HepG2 (cell line): ENCODE measurements at regions not wholly inside any gene's neighbourhood (a gene's known extent, or its start where the extent isn't known, plus 50 kb on each side); places are given as distances from the start of the nearest gene placed in this dataset.

Experiments used
- ATAC-seq: fragments of 200-7000 bp; cut with Tn5 transposase; 3 replicates; pipeline ENCODE4 v1.9.1; 2020; ENCODE audit warnings: mild to moderate bottlenecking, moderate library complexity
- BruUV-seq: library from RNA; stranded (reverse); fragments of 400-500 nt; replicated peaks from 2 replicates; lab custom pipeline; 2021; lab: Mats Ljungman, UMichigan
- CTCF ChIA-PET: fragments of 300-600 bp; formaldehyde crosslinking; extraction: SDS; loops from one replicate; lab custom pipeline; 2021; ENCODE audit warnings: low total read pairs, inconsistent platforms, low intra/inter-chr PET ratio; lab: Yijun Ruan, JAX
- POLR2A ChIA-PET: fragments of 350-600 bp; sonication (Branson Sonifier 250); formaldehyde crosslinking; loops from one replicate; lab custom pipeline; 2020; ENCODE audit warnings: antibody characterized with exemption, inconsistent platforms; lab: Yijun Ruan, JAX
- DNase-seq: peaks from one replicate; pipeline ENCODE4 v3.0.0-alpha.2; 2015; ENCODE audit warnings: low spot score
- FAIRE-seq: peaks from 3 replicates; lab custom pipeline; 2011; peaks lifted over from hg19 to GRCh38; lab: Jason Lieb, UNC
- H2AFZ ChIP-seq: one replicate; pipeline ENCODE4 v1.6.1; 2011; ENCODE audit warnings: low read length, inconsistent platforms
- H3K27ac ChIP-seq: fragments of 300-600 bp; 3 replicates; pipeline ENCODE4 v1.8.0; 2011; ENCODE audit warnings: mixed run types, mild to moderate bottlenecking, mixed read lengths, low read length, inconsistent platforms; ENCODE audit not compliant: insufficient read depth; ENCODE audit errors: extremely low read length
- H3K27me3 ChIP-seq, 2 experiments: fragments of 200-600 bp in 1 of 2; 2 replicates in 1 of 2; 3 replicates in 1 of 2; pipeline versions ENCODE4 v1.6.0 to v1.8.0; 2011; ENCODE audit warnings: low read length in 2 of 2, mild to moderate bottlenecking in 2 of 2, moderate library complexity in 2 of 2, inconsistent platforms in 1 of 2; ENCODE audit not compliant: insufficient read depth in 2 of 2, control insufficient read depth in 1 of 2
- H3K36me3 ChIP-seq, 2 experiments: fragments of 200-600 bp in 1 of 2; replicated peaks in 1 of 2; 2 replicates in 1 of 2; 3 replicates in 1 of 2; pipeline versions ENCODE4 v1.5.1 to v1.8.0; 2011; ENCODE audit warnings: low read length in 2 of 2, inconsistent platforms in 1 of 2; ENCODE audit not compliant: insufficient read depth in 2 of 2, control insufficient read depth in 1 of 2
- H3K4me1 ChIP-seq: 2 replicates; pipeline ENCODE4 v1.5.1; 2012; ENCODE audit warnings: low read length, inconsistent platforms; ENCODE audit not compliant: insufficient read depth
- H3K4me2 ChIP-seq: 2 replicates; pipeline ENCODE4 v1.6.0; 2011; ENCODE audit warnings: low read depth, low read length, inconsistent platforms
- H3K4me3 ChIP-seq, 3 experiments: fragments of 200-600 bp in 1 of 3; sonication (generic), shearing (Covaris generic) in 1 of 3; replicated peaks in 1 of 3; 2 replicates each; pipeline ENCODE4 v1.5.1; 2011 to 2016; ENCODE audit warnings: low read length in 3 of 3, inconsistent platforms in 2 of 3, low read depth in 2 of 3, mild to moderate bottlenecking in 2 of 3, control low read depth in 1 of 3, mixed read lengths in 1 of 3; ENCODE audit not compliant: insufficient read depth in 1 of 3
- H3K79me2 ChIP-seq: one replicate; pipeline ENCODE4 v1.6.1; 2011; ENCODE audit warnings: low read length, inconsistent platforms; ENCODE audit not compliant: insufficient read depth
- H3K9ac ChIP-seq: 2 replicates; pipeline ENCODE4 v1.6.0; 2011; ENCODE audit warnings: mild to moderate bottlenecking, low read depth, low read length, inconsistent platforms; ENCODE audit not compliant: insufficient read depth
- H3K9me3 ChIP-seq: 2 replicates; pipeline ENCODE4 v1.5.1; 2012; ENCODE audit warnings: mild to moderate bottlenecking, low read length
- H4K20me1 ChIP-seq: 2 replicates; pipeline ENCODE4 v1.6.0; 2011; ENCODE audit warnings: inconsistent platforms, mild to moderate bottlenecking, low read length, moderate library complexity; ENCODE audit not compliant: insufficient read depth
- AGO1 ChIP-seq: fragments of 200-400 bp; formaldehyde crosslinking; IDR thresholded peaks from 2 replicates; pipeline ENCODE4 v1.6.1; 2017; ENCODE audit warnings: mild to moderate bottlenecking, low read depth, low read length, moderate library complexity; ENCODE audit not compliant: poor library complexity, severe bottlenecking
- ESRRA ChIP-seq: sonication (generic); formaldehyde crosslinking; IDR thresholded peaks from 2 replicates; pipeline ENCODE4 v1.5.1; 2020; ENCODE audit warnings: mild to moderate bottlenecking, low read depth, missing genetic modification reagents
- FOXA3 ChIP-seq: IDR thresholded peaks from 2 replicates; pipeline ENCODE4 v1.6.1; 2016; ENCODE audit warnings: missing genetic modification reagents, missing compliant biosample characterization
- HNRNPUL1 ChIP-seq: fragments of 200-400 bp; formaldehyde crosslinking; IDR thresholded peaks from 2 replicates; pipeline ENCODE4 v1.6.1; 2017; ENCODE audit warnings: low read depth, mild to moderate bottlenecking, low read length, moderate library complexity
- NCOA1 ChIP-seq: sonication (generic); formaldehyde crosslinking; IDR thresholded peaks from 2 replicates; pipeline ENCODE4 v1.9.0; 2021; ENCODE audit warnings: missing genetic modification reagents
- THYN1 ChIP-seq: sonication (generic); formaldehyde crosslinking; IDR thresholded peaks from 2 replicates; pipeline ENCODE4 v1.8.1; 2023; ENCODE audit warnings: low read depth, mild to moderate bottlenecking, moderate library complexity, missing genetic modification reagents, borderline replicate concordance
- ZNF230 ChIP-seq: sonication (generic); formaldehyde crosslinking; IDR thresholded peaks from 2 replicates; pipeline ENCODE4 v1.4.0; 2020; ENCODE audit warnings: mild to moderate bottlenecking, missing genetic modification reagents
- WGBS: methylation state at CpG from one replicate; pipeline ENCODE4 v1.1.6; 2017; ENCODE audit warnings: low lambda C conversion rate; 5-methylcytosine and 5-hydroxymethylcytosine counted together
- in situ Hi-C: cut with HindIII; loops from 2 replicates; pipeline ENCODE4 v1.10.0; 2017; ENCODE audit warnings: low pct_unique_long_range_greater_than_20kb; ENCODE audit not compliant: extremely low pct_ligation_motif_present
- intact Hi-C: fragments of 100-400 bp; cut with micrococcal nuclease; formaldehyde crosslinking; loops from one replicate; pipeline ENCODE4 v1.10.0; 2022; ENCODE audit not compliant: unreplicated experiment
- TF ChIP-seq, protein P1 (sequence below): sonication (generic); formaldehyde crosslinking; IDR thresholded peaks from 2 replicates; pipeline ENCODE4 v1.4.0; 2020; ENCODE audit warnings: missing genetic modification reagents, borderline replicate concordance
- TF ChIP-seq, protein P2 (sequence below): sonication (generic); formaldehyde crosslinking; IDR thresholded peaks from 2 replicates; pipeline ENCODE4 v1.8.1; 2022; ENCODE audit warnings: mild to moderate bottlenecking, missing genetic modification reagents
- TF ChIP-seq, protein P3 (sequence below): sonication (generic); formaldehyde crosslinking; IDR thresholded peaks from one replicate; pipeline ENCODE4 v1.5.1; 2020; ENCODE audit warnings: mild to moderate bottlenecking, missing genetic modification reagents; ENCODE audit errors: not compliant biosample characterization
- TF ChIP-seq, protein P4 (sequence below): sonication (generic); formaldehyde crosslinking; IDR thresholded peaks from 2 replicates; pipeline ENCODE4 v1.4.0; 2020; ENCODE audit warnings: missing genetic modification reagents

DNA sequence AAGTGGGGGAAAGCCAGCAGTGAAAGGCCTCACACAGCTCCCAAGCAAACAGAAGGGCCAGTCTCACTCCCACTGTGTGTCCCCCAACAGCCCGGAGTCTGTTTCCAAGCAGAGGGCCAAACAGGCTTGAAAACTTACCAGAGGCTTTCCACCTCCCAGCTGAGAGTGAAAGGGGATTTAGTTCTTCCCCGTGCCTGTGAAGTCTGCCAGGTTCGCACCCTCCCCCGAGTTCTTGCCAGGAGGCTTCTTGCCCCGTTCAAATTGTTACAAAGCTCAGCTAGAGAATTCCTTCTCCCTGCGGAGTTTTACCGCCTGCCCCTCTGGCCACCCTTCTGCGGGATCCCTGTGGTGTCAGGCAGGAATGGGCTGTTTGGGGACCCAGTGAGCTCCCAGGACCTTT is 68.0 kb upstream of the WNT7A start:
- H4K20me1 ChIP-seq: no peaks in the 10 kb centered on the region
- WGBS: 36% methylated on average over 7 of the region's 8 CpGs
- intact Hi-C loops: no loop called here
- no peaks in the 10 kb centered on the region for H3K36me3 ChIP-seq
- in situ Hi-C loops: no loop called here
- CTCF ChIA-PET: no interaction called here
- POLR2A ChIA-PET: no interaction called here
- no peak overlapping the region for H3K4me3 ChIP-seq
- H3K9ac ChIP-seq: no peak overlapping the region
- H3K27me3 ChIP-seq: peaks cover 0 to 18% of the 10 kb centered on the region in 2 experiments; a peak in 2 of 5 replicates
- H3K9me3 ChIP-seq: no peaks in the 10 kb centered on the region
- no TSS peak for BruUV-seq
- H3K79me2 ChIP-seq: no peaks in the 10 kb centered on the region
- FAIRE-seq (no peak), ATAC-seq (no peak), DNase-seq (no peak)
- H3K4me1 ChIP-seq: no peaks in the 10 kb centered on the region
- H3K27ac ChIP-seq: no peak overlapping the region
- H2AFZ ChIP-seq: no peak overlapping the region
- H3K4me2 ChIP-seq: no peak overlapping the region
- TF ChIP-seq, protein P1, sequence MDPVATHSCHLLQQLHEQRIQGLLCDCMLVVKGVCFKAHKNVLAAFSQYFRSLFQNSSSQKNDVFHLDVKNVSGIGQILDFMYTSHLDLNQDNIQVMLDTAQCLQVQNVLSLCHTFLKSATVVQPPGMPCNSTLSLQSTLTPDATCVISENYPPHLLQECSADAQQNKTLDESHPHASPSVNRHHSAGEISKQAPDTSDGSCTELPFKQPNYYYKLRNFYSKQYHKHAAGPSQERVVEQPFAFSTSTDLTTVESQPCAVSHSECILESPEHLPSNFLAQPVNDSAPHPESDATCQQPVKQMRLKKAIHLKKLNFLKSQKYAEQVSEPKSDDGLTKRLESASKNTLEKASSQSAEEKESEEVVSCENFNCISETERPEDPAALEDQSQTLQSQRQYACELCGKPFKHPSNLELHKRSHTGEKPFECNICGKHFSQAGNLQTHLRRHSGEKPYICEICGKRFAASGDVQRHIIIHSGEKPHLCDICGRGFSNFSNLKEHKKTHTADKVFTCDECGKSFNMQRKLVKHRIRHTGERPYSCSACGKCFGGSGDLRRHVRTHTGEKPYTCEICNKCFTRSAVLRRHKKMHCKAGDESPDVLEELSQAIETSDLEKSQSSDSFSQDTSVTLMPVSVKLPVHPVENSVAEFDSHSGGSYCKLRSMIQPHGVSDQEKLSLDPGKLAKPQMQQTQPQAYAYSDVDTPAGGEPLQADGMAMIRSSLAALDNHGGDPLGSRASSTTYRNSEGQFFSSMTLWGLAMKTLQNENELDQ (CRISPR knock-in tag): no peak
- TF ChIP-seq, protein P2, sequence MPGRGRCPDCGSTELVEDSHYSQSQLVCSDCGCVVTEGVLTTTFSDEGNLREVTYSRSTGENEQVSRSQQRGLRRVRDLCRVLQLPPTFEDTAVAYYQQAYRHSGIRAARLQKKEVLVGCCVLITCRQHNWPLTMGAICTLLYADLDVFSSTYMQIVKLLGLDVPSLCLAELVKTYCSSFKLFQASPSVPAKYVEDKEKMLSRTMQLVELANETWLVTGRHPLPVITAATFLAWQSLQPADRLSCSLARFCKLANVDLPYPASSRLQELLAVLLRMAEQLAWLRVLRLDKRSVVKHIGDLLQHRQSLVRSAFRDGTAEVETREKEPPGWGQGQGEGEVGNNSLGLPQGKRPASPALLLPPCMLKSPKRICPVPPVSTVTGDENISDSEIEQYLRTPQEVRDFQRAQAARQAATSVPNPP (CRISPR knock-in tag): no peak
- TF ChIP-seq FOXA3 (CRISPR knock-in tag): no peak
- TF ChIP-seq, protein P3, sequence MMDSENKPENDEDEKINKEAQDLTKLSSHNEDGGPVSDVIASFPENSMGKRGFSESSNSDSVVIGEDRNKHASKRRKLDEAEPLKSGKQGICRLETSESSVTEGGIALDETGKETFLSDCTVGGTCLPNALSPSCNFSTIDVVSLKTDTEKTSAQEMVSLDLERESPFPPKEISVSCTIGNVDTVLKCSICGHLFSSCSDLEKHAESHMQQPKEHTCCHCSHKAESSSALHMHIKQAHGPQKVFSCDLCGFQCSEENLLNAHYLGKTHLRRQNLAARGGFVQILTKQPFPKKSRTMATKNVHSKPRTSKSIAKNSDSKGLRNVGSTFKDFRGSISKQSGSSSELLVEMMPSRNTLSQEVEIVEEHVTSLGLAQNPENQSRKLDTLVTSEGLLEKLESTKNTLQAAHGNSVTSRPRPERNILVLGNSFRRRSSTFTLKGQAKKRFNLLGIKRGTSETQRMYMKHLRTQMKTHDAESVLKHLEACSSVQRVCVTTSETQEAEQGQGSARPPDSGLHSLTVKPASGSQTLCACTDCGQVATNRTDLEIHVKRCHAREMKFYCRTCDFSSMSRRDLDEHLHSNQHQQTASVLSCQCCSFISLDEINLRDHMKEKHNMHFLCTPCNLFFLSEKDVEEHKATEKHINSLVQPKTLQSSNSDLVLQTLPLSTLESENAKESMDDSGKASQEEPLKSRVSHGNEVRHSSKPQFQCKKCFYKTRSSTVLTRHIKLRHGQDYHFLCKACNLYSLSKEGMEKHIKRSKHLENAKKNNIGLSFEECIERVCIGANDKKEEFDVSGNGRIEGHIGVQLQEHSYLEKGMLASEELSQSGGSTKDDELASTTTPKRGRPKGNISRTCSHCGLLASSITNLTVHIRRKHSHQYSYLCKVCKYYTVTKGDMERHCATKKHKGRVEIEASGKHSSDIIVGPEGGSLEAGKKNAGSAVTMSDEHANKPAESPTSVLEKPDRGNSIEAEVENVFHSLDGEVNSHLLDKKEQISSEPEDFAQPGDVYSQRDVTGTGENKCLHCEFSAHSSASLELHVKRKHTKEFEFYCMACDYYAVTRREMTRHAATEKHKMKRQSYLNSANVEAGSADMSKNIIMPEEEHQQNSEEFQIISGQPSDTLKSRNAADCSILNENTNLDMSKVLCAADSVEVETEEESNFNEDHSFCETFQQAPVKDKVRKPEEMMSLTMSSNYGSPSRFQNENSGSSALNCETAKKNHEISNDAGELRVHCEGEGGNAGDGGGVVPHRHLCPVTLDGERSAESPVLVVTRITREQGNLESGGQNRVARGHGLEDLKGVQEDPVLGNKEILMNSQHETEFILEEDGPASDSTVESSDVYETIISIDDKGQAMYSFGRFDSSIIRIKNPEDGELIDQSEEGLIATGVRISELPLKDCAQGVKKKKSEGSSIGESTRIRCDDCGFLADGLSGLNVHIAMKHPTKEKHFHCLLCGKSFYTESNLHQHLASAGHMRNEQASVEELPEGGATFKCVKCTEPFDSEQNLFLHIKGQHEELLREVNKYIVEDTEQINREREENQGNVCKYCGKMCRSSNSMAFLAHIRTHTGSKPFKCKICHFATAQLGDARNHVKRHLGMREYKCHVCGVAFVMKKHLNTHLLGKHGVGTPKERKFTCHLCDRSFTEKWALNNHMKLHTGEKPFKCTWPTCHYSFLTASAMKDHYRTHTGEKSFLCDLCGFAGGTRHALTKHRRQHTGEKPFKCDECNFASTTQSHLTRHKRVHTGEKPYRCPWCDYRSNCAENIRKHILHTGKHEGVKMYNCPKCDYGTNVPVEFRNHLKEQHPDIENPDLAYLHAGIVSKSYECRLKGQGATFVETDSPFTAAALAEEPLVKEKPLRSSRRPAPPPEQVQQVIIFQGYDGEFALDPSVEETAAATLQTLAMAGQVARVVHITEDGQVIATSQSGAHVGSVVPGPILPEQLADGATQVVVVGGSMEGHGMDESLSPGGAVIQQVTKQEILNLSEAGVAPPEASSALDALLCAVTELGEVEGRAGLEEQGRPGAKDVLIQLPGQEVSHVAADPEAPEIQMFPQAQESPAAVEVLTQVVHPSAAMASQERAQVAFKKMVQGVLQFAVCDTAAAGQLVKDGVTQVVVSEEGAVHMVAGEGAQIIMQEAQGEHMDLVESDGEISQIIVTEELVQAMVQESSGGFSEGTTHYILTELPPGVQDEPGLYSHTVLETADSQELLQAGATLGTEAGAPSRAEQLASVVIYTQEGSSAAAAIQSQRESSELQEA (CRISPR knock-in tag): no peak
- no peak for TF ChIP-seq NCOA1 (CRISPR knock-in tag)
- TF ChIP-seq, protein P4, sequence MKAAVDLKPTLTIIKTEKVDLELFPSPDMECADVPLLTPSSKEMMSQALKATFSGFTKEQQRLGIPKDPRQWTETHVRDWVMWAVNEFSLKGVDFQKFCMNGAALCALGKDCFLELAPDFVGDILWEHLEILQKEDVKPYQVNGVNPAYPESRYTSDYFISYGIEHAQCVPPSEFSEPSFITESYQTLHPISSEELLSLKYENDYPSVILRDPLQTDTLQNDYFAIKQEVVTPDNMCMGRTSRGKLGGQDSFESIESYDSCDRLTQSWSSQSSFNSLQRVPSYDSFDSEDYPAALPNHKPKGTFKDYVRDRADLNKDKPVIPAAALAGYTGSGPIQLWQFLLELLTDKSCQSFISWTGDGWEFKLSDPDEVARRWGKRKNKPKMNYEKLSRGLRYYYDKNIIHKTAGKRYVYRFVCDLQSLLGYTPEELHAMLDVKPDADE: no peak
- no peak for TF ChIP-seq ESRRA (CRISPR knock-in tag)
- TF ChIP-seq AGO1: no peak
- TF ChIP-seq ZNF230 (CRISPR knock-in tag): no peak
- TF ChIP-seq THYN1 (CRISPR knock-in tag): no peak
- no peak for TF ChIP-seq HNRNPUL1
